SK-N-SH (cell line): ENCODE measurements at regions not wholly inside any gene's neighbourhood (a gene's known extent, or its start where the extent isn't known, plus 50 kb on each side); places are given as distances from the start of the nearest gene placed in this dataset.

Experiments used
- CTCF ChIA-PET: fragments of 300-600, 350-600 bp; formaldehyde crosslinking; extraction: SDS; loops from one replicate; lab custom pipeline; 2021; lab: Yijun Ruan, JAX
- POLR2A ChIA-PET: fragments of 350-600 bp; sonication (Branson Sonifier 250); formaldehyde crosslinking; extraction: SDS; loops from one replicate; lab custom pipeline; 2020; ENCODE audit warnings: antibody characterized with exemption, inconsistent platforms; lab: Yijun Ruan, JAX
- DNase-seq: peaks from one replicate; pipeline ENCODE4 v3.0.0; 2012
- H2AFZ ChIP-seq: fragments of 200-600 bp; sonication (generic); 2 replicates; pipeline ENCODE4 v1.8.1; 2016; ENCODE audit warnings: antibody characterized with exemption, mild to moderate bottlenecking, low read depth
- H3F3A ChIP-seq: fragments of 200-600 bp; sonication (generic); replicated peaks from 2 replicates; pipeline ENCODE3; 2016; ENCODE audit warnings: antibody characterized with exemption, mild to moderate bottlenecking; ENCODE audit not compliant: insufficient read depth
- H3K27ac ChIP-seq, 2 experiments: fragments of 200-500 bp in 1 of 2; fragments of 200-600 bp in 1 of 2; sonication (Bioruptor generic) in 1 of 2; sonication (generic), shearing (Covaris generic) in 1 of 2; 2 replicates each; pipeline versions ENCODE4 v1.5.1 to v1.6.1; 2014 to 2016; ENCODE audit warnings: low read depth in 2 of 2, inconsistent platforms in 1 of 2, low read length in 1 of 2, mild to moderate bottlenecking in 1 of 2, mixed read lengths in 1 of 2
- H3K27me3 ChIP-seq: fragments of 200-600 bp; sonication (generic), shearing (Covaris generic); 2 replicates; pipeline ENCODE4 v1.6.1; 2016; ENCODE audit warnings: mixed run types; ENCODE audit not compliant: insufficient read depth
- H3K36me3 ChIP-seq, 2 experiments: fragments of 200-500 bp in 1 of 2; fragments of 200-600 bp in 1 of 2; sonication (Bioruptor generic) in 1 of 2; sonication (generic) in 1 of 2; replicated peaks in 1 of 2; 2 replicates each; pipeline versions ENCODE3 to v1.5.1; 2014 to 2016; ENCODE audit warnings: low read length in 1 of 2, mild to moderate bottlenecking in 1 of 2; ENCODE audit not compliant: insufficient read depth in 2 of 2, control insufficient read depth in 1 of 2
- H3K4me1 ChIP-seq, 2 experiments: fragments of 200-500 bp in 1 of 2; fragments of 200-600 bp in 1 of 2; sonication (Bioruptor generic) in 1 of 2; sonication (generic), shearing (Covaris generic) in 1 of 2; 2 replicates each; pipeline versions ENCODE4 v1.5.1 to v1.6.1; 2014 to 2016; ENCODE audit warnings: low read depth in 1 of 2, low read length in 1 of 2, mixed run types in 1 of 2; ENCODE audit not compliant: insufficient read depth in 2 of 2, control insufficient read depth in 1 of 2
- H3K4me2 ChIP-seq: fragments of 200-600 bp; sonication (generic), shearing (Covaris generic); 2 replicates; pipeline ENCODE4 v1.6.1; 2017; ENCODE audit warnings: mixed run types
- H3K4me3 ChIP-seq, 2 experiments: fragments of 200-500 bp in 1 of 2; fragments of 200-600 bp in 1 of 2; sonication (Bioruptor generic) in 1 of 2; sonication (generic), shearing (Covaris generic) in 1 of 2; 2 replicates each; pipeline versions ENCODE4 v1.5.1 to v1.8.1; 2014 to 2016; ENCODE audit warnings: low read depth in 2 of 2, inconsistent platforms in 1 of 2, low read length in 1 of 2, mild to moderate bottlenecking in 1 of 2, mixed read lengths in 1 of 2, moderate library complexity in 1 of 2
- H3K79me2 ChIP-seq: fragments of 200-600 bp; sonication (generic); 2 replicates; pipeline ENCODE4 v1.8.1; 2017; ENCODE audit warnings: mild to moderate bottlenecking; ENCODE audit not compliant: insufficient read depth
- H3K9ac ChIP-seq: fragments of 200-600 bp; sonication (generic); 2 replicates; pipeline ENCODE4 v1.6.1; 2017; ENCODE audit warnings: mixed run types
- H3K9me2 ChIP-seq: fragments of 200-600 bp; sonication (generic); 2 replicates; pipeline ENCODE4 v1.6.1; 2017; ENCODE audit warnings: mixed run types
- H3K9me3 ChIP-seq: fragments of 200-600 bp; sonication (generic); 2 replicates; pipeline ENCODE4 v1.6.1; 2017; ENCODE audit warnings: mixed run types, mild to moderate bottlenecking, moderate library complexity
- H4K20me1 ChIP-seq: fragments of 200-600 bp; sonication (generic); 2 replicates; pipeline ENCODE4 v1.6.1; 2017; ENCODE audit warnings: mild to moderate bottlenecking, mixed run types; ENCODE audit not compliant: insufficient read depth
- CHD2 ChIP-seq: fragments of 150-350 bp; IDR thresholded peaks from 2 replicates; pipeline ENCODE4 v1.6.1; 2018; ENCODE audit warnings: low read length; ENCODE audit not compliant: partially characterized antibody
- ELF1 ChIP-seq: IDR thresholded peaks from 2 replicates; pipeline ENCODE4 v1.4.0; 2012
- EP300 ChIP-seq, 2 experiments: IDR thresholded peaks; 2 replicates each; pipeline versions ENCODE4 v1.4.0 to v1.6.1; 2012; ENCODE audit warnings: borderline replicate concordance in 1 of 2, low read depth in 1 of 2, low read length in 1 of 2
- EZH2phosphoT487 ChIP-seq: fragments of 200-600 bp; sonication (generic); IDR thresholded peaks from 2 replicates; pipeline ENCODE4 v1.6.1; 2017; ENCODE audit warnings: low read depth, mixed run types, mild to moderate bottlenecking, antibody characterized with exemption, moderate library complexity, borderline replicate concordance
- FOSL2 ChIP-seq: IDR thresholded peaks from 2 replicates; pipeline ENCODE4 v1.4.0; 2012; ENCODE audit warnings: low read depth, mild to moderate bottlenecking, moderate library complexity, borderline replicate concordance
- FOXJ3 ChIP-seq: sonication (generic); formaldehyde crosslinking; IDR thresholded peaks from 2 replicates; pipeline ENCODE4 v1.5.1; 2020; ENCODE audit warnings: mild to moderate bottlenecking, missing genetic modification reagents
- GABPA ChIP-seq: IDR thresholded peaks from 2 replicates; pipeline ENCODE4 v1.4.0; 2012; ENCODE audit warnings: low read depth, mild to moderate bottlenecking
- MEF2A ChIP-seq: IDR thresholded peaks from 2 replicates; pipeline ENCODE4 v1.4.0; 2012; ENCODE audit warnings: low read depth, borderline replicate concordance
- MXI1 ChIP-seq: IDR thresholded peaks from 2 replicates; pipeline ENCODE4 v1.6.1; 2012; ENCODE audit warnings: mild to moderate bottlenecking, low read depth, low read length, improper control_type of control experiment
- NFIC ChIP-seq: IDR thresholded peaks from 2 replicates; pipeline ENCODE4 v1.4.0; 2012; ENCODE audit warnings: borderline replicate concordance
- POLR2AphosphoS5 ChIP-seq: IDR thresholded peaks from 2 replicates; pipeline ENCODE4 v1.6.1; 2012; ENCODE audit warnings: low read depth, low read length
- RAD21 ChIP-seq: IDR thresholded peaks from 2 replicates; pipeline ENCODE4 v1.6.1; 2012; ENCODE audit warnings: mild to moderate bottlenecking, low read length
- RCOR1 ChIP-seq: fragments of 150-350 bp; IDR thresholded peaks from 2 replicates; pipeline ENCODE4 v1.6.1; 2017; ENCODE audit warnings: antibody characterized with exemption, low read length
- SMC3 ChIP-seq: IDR thresholded peaks from 2 replicates; pipeline ENCODE4 v1.6.1; 2012; ENCODE audit warnings: low read depth, low read length, improper control_type of control experiment
- TAF1 ChIP-seq: IDR thresholded peaks from 2 replicates; pipeline ENCODE4 v1.6.1; 2012; ENCODE audit warnings: low read depth, mild to moderate bottlenecking, low read length, moderate library complexity, borderline replicate concordance
- WGBS: methylation state at CpG from one replicate; pipeline ENCODE4 v1.1.6; 2017; ENCODE audit warnings: low lambda C conversion rate; 5-methylcytosine and 5-hydroxymethylcytosine counted together
- TF ChIP-seq, protein P1 (sequence below): IDR thresholded peaks from 2 replicates; pipeline ENCODE4 v1.4.0; 2012; ENCODE audit warnings: low read depth
- TF ChIP-seq, protein P2 (sequence below): fragments of 150-350 bp; IDR thresholded peaks from 2 replicates; pipeline ENCODE4 v1.6.1; 2017; ENCODE audit warnings: antibody characterized with exemption, low read length, low read depth, borderline replicate concordance
- TF ChIP-seq, protein P3 (sequence below): IDR thresholded peaks from 2 replicates; pipeline ENCODE4; 2012

GRCh38 chr21:38114717-38115333, 142.0 kb upstream of the KCNJ15 start (continued):
- TF ChIP-seq FOSL2: no peak
- no peak for TF ChIP-seq SMC3
- TF ChIP-seq POLR2AphosphoS5: no peak
- no peak for TF ChIP-seq NFIC
- no peak for TF ChIP-seq GABPA
- TF ChIP-seq, protein P1, sequence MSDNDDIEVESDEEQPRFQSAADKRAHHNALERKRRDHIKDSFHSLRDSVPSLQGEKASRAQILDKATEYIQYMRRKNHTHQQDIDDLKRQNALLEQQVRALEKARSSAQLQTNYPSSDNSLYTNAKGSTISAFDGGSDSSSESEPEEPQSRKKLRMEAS: no peak
- no peak for TF ChIP-seq TAF1

DNA sequence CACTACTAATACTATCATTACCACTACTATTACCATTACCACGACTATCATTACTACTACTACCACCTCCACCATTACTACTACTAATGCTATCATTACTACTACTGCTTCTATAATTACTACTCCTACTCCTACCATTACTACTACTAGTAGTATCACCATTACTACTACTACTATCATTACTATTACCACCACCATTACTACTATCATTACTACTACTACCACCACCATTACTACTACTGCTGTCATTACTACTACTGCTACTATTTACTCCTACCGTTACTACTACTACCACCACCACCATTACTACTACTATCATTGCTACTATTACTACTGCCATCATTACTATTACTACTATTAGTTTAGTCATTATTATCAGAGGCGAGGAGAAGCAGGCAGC, 140.9 kb upstream of the KCNJ15 start:
- H3K4me2 ChIP-seq: no peak overlapping the region
- H2AFZ ChIP-seq: no peak overlapping the region
- no peaks in the 10 kb centered on the region for H3K79me2 ChIP-seq
- DNase-seq: no peak
- 43% methylated on average over 3 of the region's 3 CpGs for WGBS
- no peaks in the 10 kb centered on the region for H3F3A ChIP-seq
- no peaks in the 10 kb centered on the region for H3K4me1 ChIP-seq
- no peak overlapping the region for H3K9ac ChIP-seq
- H3K36me3 ChIP-seq: no peaks in the 10 kb centered on the region
- no peak overlapping the region for H3K4me3 ChIP-seq
- no peaks in the 10 kb centered on the region for H4K20me1 ChIP-seq
- H3K27ac ChIP-seq: no peak overlapping the region
- POLR2A ChIA-PET: no interaction called here
- H3K9me2 ChIP-seq: no peaks in the 10 kb centered on the region
- no peaks in the 10 kb centered on the region for H3K9me3 ChIP-seq
- TF ChIP-seq RCOR1: no peak
- no peak for TF ChIP-seq CHD2
- TF ChIP-seq, protein P2, sequence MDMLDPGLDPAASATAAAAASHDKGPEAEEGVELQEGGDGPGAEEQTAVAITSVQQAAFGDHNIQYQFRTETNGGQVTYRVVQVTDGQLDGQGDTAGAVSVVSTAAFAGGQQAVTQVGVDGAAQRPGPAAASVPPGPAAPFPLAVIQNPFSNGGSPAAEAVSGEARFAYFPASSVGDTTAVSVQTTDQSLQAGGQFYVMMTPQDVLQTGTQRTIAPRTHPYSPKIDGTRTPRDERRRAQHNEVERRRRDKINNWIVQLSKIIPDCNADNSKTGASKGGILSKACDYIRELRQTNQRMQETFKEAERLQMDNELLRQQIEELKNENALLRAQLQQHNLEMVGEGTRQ: no peak
- TF ChIP-seq, protein P3, sequence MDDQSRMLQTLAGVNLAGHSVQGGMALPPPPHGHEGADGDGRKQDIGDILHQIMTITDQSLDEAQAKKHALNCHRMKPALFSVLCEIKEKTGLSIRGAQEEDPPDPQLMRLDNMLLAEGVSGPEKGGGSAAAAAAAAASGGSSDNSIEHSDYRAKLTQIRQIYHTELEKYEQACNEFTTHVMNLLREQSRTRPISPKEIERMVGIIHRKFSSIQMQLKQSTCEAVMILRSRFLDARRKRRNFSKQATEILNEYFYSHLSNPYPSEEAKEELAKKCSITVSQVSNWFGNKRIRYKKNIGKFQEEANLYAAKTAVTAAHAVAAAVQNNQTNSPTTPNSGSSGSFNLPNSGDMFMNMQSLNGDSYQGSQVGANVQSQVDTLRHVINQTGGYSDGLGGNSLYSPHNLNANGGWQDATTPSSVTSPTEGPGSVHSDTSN: no peak
- no peak for TF ChIP-seq RAD21
- TF ChIP-seq NFIC: no peak
- TF ChIP-seq MXI1: no peak
- no peak for TF ChIP-seq FOXJ3 (CRISPR knock-in tag)
- TF ChIP-seq FOSL2: no peak
- no peak for TF ChIP-seq EP300 (IDR thresholded peaks at IDR 0.05; ENCODE audit: borderline replicate concordance in 1 of 2, low read depth in 1 of 2, low read length in 1 of 2)
- no peak for TF ChIP-seq EZH2phosphoT487
- no peak for TF ChIP-seq ELF1
- no peak for TF ChIP-seq MEF2A
- no peak for TF ChIP-seq SMC3
- TF ChIP-seq, all 33 proteins: peak for 0
- CTCF ChIA-PET: interaction anchor here (3.7 kb wide), 1 partner anchor 11 kb away, joined by 18 read pairs; no protein-coding TSS in a partner anchor
- H3K27me3 ChIP-seq: no peaks in the 10 kb centered on the region
